HS-5 (cell line): ENCODE measurements at regions not wholly inside any gene's neighbourhood (a gene's known extent, or its start where the extent isn't known, plus 50 kb on each side); places are given as distances from the start of the nearest gene placed in this dataset.

Source experiments
- DNase-seq: peaks from one replicate; pipeline ENCODE4 v3.0.0-alpha.2; 2012; ENCODE audit warnings: low read depth

- DNase-seq = no peak
Observed at GRCh38 chr15:29422606-29423005, 153.0 kb upstream of the NSMCE3 start.

DNA sequence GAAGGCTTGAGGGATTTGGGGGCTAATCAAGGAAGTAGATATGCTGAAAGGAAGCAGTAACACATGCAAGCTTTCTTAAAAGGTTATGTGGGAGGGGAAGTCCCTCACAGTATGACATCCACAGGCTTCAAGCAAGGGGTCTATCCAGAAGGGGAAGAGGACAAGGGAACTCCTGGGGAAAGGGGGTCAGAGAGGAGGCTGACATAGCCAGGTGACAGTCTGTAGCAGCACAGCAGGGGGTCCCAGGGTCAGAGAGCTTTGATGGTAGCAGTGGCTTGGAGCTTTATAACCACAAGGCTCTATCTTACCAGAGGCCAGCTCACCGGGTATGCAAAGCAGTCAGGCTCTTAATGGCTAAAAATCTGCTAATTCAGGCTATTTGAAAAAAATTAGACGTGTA, 150.6 kb upstream of the NSMCE3 start:
- DNase-seq = no peak

- DNase-seq = no peak
Observed at GRCh38 chr15:29418931-29419330, 149.3 kb upstream of the NSMCE3 start.

DNA sequence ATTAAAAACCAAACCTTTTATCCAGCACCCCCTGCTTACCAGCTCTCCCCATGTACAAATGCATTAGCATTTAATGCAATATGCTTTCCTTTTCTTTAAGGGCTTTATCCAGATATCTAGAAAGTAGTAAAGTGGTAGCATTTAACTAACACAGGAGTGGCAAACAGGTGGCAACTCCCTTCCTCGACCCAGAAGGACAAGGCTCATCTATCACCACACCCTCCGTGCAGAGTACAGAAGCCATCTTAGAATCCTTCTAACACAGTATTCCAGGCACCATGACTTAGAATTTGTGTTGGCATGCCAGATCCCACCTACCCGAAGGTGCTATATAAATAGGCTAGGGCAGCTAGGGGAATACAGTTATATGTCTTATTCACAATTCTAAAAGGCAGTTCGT, 148.6 kb upstream of the NSMCE3 start:
- no peak for DNase-seq

DNA sequence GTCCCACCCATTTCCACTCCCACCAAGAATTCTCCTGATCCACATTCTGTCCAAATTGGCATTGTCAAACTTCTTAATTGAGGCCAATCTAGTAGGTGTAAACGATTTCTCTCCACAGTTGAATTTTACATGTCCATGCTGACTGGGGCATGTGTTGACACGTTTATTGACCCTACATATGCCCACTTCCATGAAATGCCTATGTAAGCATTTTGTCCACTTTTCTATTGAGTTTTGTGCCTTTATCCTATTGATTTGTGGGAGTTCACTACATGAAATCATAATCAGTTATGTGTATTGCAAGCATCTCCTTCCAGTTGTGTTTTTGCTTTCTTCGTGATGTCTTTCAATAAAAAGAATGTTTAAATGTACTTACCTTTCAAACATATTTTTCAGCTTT, 141.7 kb upstream of the NSMCE3 start:
- DNase-seq = no peak

DNA sequence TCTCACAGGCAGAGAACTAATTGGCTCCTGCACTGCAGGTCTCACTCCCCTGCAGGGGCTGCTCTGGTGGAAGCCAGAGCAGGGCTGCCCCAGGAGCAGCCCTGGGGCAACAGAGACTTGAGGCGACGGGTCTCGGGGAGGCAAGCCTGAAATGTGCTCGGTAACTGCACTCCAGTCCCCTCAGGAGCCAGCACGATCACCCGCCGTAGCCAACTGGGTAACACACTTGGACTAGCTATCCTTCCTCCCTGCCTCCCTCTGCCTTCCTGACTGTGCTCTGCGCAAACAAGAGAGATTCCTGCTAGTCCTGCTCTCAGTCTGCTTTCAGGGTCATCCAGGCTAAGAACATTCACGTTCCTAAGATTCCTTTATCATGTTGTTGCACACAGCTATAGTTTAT, 140.7 kb upstream of the NSMCE3 start:
- DNase-seq = no peak

DNA sequence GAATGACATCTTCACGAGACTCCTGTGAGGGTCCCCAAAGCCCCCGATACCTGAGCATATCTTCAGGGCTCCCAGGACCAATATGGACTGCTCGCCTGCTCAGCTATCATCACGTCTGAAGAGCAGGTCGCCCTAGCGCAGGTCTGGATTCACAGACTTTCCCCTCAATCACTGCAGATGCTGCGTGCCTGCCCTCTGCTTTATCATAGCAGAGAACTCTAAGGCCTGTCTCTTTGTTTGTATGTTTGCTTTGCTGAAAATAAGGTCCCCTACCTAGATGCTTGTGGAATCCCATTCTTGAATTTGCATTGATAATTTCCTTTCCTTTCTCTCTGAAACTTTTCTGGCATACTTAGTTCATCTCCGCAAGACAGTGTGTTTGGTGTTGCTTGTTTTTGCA, 140.3 kb upstream of the NSMCE3 start:
- no peak for DNase-seq

DNA sequence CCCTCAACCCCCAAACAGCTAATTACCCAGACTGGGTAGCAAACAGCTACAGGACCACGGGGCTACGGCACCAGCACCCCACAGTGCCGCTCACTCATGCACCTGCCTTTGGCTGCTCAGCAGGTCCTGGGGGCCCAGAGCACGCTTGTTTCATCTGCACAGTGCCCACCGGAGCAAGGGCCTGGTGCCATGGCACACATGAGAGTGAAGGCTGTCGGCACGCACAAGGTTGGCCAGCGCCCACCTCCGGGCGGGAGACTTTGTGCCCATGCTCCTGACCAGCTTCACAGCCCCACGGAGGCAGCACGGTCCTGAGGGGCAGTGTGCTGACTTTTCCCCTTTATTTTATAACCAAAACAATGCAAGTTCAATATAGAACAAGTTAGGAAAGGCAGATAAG, 135.9 kb upstream of the NSMCE3 start:
- no peak for DNase-seq

GRCh38 chr15:29403772-29404171, 134.2 kb upstream of the NSMCE3 start:
- no peak for DNase-seq

DNA sequence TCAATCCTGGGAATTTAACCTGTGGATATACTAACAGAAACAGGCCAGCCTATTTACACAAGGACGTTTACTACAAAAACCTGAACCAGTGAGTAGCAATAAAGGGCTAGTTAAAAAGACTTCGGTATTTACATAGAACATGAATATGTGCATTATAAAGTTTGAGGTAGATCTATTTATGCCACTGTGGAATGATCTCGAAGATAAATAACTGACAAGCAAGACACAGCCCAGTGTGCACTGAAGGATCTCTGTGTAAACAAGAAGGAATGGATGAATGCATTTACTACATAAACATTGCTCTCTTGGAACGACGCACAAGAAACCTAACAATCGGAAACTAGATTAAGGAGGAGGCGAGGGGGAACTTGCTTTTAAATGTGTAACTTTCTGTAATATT, 132.0 kb upstream of the NSMCE3 start:
- DNase-seq = no peak

DNA sequence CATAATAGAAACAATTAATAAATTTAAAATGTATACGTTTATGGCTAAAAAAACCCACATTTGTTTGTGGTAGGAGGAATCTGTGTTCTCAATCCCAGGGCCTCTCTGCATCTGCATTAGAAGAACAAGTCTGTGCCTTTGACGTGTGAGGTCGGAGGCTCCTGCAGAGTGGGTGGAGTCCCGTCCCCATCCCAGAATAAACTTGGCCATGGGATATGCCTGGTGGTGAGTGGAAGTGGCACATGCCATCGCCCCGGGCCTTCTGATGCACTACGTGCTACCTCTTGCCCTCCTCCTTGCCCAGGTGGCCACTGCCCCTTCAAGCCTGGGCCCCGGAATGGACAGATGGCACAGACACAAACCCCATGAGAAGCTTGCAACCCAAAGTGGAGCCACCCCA, 131.1 kb upstream of the NSMCE3 start:
- no peak for DNase-seq

DNA sequence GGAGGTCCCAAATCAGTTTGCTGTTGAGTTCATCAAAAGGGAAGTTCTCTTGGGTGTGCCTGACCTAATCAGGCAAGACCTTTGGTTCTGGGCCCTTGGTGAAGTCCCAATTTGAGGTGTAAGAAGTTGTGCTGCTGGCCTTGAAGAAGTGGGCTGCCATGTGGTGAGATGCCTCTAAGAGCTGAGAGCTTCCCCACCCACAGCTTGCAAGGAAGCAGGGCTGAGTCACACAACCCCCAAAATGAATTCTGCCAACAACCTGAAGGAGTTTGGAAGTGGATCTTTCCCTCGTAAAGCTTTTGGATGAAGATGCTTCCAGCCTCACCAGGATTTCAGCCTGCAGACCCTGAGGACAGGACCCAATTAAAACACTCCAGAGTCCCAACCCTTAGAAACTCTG, 129.3 kb upstream of the NSMCE3 start:
- DNase-seq = no peak

DNA sequence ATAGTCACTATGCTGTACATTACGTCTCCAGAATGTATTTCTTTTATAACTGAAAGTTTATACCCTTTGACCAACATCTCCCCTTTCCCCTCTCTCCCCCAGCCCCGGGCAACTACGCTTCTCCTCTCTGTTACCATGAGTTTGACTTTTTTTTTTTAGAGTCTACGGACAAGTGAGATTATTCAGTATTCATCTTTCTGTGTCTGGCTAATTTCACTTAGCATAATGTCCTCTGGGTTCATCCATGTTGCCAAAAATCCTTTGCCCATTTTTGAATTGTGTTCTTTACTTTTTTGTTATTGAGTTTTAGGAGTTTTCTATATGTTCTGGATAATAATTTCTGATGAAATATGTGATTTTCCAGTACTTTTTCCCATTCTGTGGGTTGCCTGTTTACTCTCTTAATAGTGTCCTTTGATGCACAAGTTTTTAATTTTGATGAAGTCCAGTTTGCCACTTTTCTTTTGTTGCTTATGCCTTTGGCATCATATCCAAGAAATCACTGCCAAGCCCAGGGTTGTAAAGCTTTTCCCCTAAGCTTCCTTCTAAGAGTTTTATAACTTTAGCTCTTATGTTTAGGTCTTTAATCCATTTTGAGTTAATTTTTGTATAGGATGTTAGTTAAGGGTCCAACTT, 126.7 kb upstream of the NSMCE3 start:
- no peak for DNase-seq

DNA sequence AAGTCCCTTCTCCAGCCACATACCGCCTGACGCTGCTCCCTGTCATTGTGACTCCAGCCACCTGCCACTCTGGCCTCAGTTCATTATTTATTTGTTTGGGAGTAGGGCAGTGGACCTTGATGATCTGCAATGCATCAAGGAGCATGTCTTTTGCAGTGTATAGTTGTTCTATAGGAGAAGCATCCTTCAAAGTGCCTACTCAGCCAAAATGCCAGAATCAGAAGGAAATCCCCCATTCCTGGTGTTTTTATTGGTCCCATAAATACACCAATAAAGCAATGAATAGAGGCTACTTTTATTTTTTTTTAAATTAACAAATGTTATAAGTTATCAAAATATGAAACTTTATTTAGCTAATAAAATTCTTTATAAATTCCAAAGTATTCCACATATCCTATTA, 123.8 kb upstream of the NSMCE3 start:
- DNase-seq = no peak

DNA sequence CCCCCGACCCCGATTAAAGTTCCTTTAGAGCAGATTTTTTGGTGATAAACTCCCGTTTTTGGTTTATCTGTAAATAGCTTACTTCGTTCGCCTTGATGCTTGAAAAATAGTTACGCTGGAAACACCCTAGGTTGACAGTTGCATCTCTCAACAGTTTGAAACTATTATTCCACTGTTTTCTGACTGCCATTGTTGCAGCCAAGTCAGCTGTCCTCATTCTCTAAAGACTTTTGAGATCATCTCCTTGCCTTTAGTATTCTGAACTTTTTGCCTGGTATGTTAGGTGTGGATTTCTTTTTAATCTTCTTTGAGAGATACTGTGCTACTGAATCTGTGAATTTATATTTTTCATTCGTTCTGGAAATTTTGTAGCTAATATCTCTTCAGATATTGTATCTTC, 122.7 kb upstream of the NSMCE3 start:
- DNase-seq = no peak

- no peak for DNase-seq
Observed at GRCh38 chr15:29390051-29390450, 120.4 kb upstream of the NSMCE3 start.

DNA sequence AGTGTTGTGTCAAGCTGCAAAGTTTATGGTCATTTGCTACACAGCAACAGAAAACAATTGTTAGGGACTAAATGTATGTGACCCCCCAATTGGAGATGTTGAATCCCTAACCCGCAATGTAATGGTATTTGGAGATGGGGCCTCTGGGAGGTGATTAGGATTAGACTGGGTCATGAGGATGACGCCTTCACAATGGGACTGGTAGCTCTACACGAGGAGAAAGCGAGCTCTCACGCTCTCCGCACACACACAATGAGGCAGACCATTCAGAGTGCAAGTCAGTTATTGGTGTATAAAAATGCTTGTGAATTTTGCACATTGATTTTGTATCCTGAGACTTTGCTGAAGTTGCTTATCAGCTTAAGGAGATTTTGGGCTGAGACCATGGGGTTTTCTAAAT, 116.9 kb upstream of the NSMCE3 start:
- DNase-seq = no peak

DNA sequence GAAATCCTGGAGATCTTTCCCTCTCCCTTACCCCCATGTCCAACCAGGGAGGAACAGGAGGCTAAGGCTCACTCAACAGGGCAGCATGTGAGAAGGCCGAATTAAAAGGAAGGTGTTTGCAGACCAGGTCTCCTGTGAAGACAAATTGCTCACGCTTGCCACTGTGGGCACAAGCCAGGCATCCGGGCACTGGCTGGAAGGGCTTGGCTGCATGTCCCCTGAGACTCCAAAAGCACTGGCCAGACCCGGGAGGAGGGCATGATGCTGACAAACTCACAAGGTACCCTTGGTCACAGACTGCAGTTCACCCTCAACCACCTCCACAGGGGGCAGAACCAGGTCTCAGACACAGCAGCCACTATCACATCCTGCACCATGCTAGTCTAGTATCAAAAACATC, 113.7 kb upstream of the NSMCE3 start:
- no peak for DNase-seq

DNA sequence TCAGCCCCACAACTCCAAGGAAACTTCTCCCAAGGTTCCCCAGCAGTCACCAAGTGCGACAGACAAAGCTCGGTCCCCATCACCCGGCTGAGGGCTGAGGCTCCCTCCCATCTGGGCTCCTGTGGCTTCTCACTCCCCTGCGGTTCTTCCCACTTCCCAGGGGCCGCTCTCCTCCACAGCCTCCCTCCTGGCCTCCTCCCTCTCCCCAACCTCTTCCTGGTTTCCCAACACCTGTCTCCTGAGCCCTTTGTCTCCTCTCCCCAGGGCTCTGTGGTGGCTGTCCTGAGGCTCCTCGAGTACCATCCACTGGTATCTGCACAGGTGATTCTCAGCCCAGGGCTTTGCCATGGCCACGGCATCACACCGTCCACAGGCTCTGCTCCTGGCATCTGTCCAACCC, 113.2 kb upstream of the NSMCE3 start:
- DNase-seq = no peak

DNA sequence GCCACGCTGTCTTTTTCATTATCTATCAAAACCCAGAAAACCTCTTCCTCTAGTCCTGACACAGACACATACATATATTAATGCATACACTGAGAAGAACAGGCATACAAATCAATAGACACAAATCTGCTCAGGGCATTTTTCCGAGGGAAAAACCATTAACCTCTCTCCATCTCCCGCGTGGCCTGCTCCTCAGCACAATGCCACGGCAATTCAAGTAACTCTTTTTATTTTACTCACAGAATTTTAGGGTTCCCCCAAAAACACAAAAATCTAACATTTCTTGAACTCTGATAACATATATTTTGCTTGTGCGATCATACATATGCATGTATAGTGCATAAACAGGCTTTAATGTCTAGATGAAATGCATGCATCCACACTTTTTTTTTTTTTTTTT, 110.8 kb upstream of the NSMCE3 start:
- DNase-seq = no peak

GRCh38 chr15:29379647-29380046, 110.0 kb upstream of the NSMCE3 start:
- DNase-seq = no peak

DNA sequence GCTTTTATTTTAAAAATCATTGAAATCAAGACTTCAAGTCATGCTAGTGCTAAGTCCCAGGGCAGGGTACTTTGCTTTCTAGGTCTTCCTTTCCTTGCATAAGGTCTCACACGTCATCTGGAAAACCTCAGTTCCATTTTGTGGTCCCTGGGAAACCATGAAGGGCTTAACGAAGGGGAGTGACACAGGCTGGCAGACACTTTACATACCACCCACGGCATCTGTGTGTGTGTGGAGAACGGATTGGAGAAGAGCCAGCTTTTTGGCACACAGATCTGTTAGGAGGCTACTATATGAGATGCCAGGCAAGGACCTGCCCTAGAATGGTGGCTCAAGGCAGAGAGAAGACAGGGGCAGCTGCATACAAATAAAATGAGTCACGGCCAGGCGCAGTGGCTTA, 107.5 kb upstream of the NSMCE3 start:
- DNase-seq = no peak

GRCh38 chr15:29376590-29376989, 107.0 kb upstream of the NSMCE3 start:
- no peak for DNase-seq

DNA sequence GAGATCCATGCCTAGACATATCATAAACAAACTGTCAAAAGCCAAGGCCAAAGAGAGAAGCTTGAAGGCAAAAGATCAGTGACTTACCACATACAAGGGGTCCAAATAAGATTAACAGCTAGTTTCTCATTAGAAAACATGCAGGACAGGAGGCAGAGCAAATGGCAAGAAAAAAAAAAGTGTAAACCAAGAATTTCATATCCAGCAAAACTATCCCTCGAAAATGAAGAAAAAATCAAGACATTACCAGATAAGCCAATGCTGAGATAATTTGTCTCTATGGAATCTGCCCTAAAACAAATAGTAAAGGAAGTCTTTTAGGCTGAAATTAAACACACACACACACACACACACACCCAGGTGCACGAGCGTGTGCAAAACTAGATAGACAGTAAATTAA, 99.6 kb upstream of the NSMCE3 start:
- no peak for DNase-seq
